HG03097 (cell line): ENCODE measurements at regions not wholly inside any gene's neighbourhood (a gene's known extent, or its start where the extent isn't known, plus 50 kb on each side); places are given as distances from the start of the nearest gene placed in this dataset.

Experiments
- ATAC-seq: cut with Tn5 transposase; IDR thresholded peaks from one replicate; pipeline ENCODE4 v1.9.1; 2021; ENCODE audit not compliant: unreplicated experiment, low FRiP score

DNA sequence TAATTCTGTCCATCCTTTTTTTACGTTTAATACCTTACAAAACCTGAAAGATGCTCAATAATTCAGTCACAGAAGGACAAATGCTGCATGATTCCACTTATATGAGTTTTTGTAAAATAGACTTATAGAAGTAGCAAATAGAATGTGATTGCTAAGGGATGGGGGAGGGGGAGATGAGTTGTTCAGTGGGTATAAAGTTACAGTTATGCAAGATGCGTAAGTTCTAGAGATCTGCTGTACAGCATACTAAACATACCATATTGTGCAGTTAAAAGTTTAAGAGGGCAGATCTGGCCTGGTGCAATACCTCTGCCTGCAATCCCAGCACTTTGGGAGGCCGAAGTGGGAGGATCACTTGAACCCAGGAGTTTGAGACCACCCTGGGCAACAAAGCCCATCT is 78.8 kb downstream of the TET3 start:
- no peak for ATAC-seq

DNA sequence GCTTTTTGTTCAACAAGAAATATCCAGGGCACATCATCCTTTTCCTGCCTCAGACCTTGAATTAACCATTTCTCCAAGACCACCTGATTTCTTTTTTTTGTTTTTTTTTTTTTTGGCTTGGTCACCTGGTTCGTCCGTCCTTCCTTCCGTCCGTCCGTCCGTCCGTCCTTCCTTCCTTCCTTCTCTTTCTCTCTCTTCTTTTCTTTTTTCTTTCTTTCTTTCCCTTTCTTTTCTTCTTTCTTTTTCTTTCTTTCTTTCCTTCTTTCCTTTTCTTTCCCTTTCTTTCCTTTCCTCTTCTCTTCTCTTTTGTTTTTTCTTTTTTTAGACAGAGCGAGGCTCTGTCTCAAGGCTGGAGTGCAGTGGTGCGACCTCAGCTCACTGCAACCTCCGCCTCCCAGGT is 80.7 kb downstream of the TET3 start:
- no peak for ATAC-seq

DNA sequence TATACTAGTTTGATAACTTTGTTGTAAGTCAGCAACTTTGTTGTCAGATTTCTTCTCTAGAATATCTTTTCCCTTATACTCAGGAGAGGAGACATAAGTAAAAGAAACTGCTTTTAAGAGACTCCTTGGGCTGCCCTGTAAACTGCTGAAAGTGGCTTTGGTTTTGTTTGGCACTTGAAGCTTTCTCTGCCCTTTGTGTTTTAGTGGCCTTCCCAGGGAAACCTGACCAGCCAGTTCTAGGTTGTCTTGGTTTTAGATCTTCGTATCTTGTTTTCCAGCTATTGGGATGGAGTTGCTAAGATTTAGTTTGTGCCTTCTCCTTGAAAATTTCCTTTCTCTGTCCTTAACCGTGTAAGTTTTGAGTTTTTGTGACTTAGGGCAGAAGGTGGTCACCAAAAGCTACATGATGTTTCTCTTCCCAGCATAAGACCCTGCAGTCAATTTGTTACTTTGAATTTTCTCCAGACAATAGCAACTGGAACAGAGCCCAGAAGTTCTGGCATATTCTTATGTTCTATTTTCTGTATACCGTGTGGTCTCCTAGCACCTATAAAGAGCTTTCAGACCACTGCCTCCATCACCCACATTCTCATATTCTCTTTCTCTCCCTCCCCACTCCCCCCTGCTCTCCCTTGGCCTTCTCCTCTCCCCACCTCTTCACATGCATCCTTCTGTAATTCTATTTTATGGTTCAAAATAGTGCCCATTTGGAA is 81.1 kb downstream of the BOLA3 start:
- no peak for ATAC-seq

DNA sequence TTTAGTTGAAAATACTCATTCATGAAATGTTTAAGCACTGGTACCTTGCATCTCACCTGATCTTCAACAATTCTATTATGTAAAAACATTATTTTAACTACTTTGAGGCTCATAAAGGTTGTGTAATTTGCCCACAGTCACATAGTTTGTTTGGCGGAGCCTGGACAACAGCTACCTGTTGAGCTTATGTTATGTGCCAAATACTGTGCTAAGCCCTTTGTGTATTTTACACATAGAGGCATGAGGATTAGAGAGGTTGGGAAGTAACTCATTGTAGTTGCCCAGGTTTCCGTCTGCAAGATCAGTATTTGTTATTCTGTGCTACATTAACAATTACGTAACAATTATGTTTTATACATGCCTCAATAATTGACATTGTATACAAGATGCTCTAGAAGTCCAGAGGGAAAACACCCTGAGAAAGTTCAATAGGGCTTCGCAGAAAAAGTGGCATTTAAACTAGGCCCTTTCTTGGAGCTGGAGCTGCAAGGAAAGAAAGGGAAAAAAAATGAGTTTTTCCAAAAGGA is 80.4 kb downstream of the BOLA3 start:
- ATAC-seq, result no peak

DNA sequence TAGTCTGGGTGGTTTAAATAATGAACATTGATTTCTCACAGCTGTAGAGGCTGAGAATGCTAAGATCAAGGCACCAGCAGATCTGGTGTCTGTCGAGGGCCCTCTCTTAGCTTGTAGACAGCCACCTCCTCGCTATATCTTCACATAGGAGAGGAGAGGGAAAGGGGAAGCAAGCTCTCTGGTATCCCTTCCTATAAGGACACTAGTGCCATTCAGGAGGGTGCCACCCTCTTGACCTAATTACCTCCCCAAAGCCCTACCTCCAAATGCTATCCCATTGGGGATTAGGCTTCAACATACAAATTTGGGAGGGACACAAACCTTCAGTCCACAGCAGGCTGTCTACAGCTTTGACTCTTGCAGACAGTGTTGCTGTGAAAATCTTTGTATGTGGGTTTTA is 76.7 kb downstream of the BOLA3 start:
- no peak for ATAC-seq

DNA sequence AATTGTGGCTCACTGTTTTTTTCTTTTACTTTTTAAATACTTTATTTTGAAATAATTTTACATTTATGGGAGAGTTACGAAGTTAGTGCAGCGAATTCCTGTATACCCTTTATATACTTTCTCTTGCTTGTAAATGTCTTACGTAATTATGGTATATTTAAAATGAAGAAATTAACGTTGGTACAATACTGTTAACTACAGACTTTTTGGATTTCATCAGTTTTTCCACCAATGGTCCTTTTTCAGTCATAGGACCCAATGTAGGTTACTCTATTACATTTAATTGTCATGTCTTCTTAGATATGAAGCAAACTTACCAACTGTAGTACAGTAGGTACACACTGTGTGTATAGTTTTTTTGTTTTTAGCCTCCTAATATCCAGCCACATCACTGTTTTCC is 76.3 kb downstream of the BOLA3 start:
- no peak for ATAC-seq

DNA sequence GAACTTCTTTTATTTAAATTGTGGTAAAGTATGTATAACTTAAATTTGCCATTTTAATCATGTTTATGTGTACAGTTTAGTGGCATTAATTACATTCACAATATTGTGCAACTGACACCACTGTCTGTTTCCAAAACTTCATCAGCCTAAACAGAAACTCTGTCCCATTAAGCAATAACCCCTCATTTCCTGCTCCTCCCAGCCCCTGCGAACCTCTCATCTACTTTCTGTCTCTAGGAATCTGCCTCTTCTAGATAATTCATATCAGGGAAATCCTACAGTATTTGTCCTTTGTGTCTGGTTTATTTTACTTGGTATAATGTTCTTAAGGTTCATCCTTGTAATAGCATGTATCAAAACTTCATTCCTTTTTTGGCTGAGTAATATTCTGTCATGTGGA is 75.1 kb downstream of the BOLA3 start:
- no peak for ATAC-seq

DNA sequence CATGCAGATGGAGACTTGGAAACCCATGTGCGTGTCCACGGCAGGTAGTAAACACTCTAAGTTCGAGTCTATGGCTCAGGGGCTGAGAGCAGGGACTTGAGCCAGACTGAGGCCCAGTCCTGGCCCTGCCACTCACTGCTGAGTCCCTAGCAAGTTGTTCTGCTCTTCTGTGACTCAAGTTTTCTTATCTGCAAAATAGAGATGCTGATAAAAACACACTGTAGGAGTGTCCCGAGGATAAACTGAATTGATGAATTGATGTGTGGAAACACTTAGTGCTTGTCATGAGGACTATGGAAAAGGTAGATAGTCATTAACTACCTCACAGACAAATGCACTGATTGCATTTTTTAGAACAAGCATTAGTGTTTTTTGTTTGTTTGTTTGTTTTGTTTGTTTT is 73.2 kb downstream of the BOLA3 start:
- ATAC-seq, result no peak

DNA sequence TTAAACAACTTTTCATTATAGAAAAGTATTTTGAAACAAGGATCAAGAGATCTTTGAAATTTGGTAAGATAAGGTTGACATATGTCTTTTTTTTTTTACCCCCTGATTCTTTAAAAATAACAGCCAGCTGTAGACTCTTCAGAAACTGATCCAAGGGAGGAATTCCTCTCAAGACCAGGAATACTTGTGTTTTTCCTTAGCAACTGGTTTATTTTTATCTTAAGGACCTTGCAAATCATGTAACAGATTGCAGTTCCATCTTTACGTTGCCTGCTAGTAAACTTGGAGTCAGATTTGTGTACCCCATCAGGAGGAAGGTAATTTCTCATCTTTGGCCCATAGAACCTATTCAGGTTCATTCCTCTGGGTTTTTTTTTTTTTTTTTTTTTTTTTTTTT is 71.6 kb downstream of the BOLA3 start:
- ATAC-seq, result no peak

DNA sequence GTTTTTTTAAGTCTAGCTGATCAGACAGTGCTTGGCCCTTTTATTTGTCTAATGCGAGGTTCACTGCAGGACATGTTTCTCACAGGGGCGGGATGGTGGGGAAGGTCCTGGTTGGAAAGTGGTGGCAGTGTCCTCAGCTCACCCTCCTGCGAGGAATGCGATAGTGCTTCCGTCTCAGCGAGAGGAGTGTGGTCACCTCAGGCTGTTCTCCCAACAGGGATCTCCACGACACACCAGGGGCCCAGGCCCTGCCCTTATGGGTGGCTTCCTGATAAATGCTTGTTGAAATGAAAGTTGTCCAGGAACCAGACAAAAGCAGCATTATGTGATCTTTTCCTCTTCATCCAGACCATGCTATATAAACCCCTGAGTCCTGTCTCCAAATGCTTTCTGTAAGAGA is 70.1 kb downstream of the BOLA3 start:
- no peak for ATAC-seq

DNA sequence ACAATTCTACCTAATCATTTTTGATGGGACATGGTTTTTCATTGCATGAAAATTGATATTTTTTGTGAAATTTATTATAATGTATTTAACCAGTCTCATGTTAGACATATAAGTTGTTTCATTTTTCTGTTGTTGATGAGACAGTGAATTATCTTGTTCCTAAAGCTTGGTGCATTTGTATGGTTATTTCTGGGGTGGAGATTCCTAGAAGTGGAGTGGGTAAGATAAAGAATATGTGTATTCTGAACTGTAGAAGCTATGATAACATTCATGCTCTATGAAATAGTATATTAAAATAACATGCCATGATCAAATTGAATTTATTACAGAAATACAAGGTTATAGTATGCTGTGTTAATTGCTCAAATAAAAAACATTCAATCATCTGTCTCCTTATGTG is 69.2 kb downstream of the BOLA3 start:
- no peak for ATAC-seq

DNA sequence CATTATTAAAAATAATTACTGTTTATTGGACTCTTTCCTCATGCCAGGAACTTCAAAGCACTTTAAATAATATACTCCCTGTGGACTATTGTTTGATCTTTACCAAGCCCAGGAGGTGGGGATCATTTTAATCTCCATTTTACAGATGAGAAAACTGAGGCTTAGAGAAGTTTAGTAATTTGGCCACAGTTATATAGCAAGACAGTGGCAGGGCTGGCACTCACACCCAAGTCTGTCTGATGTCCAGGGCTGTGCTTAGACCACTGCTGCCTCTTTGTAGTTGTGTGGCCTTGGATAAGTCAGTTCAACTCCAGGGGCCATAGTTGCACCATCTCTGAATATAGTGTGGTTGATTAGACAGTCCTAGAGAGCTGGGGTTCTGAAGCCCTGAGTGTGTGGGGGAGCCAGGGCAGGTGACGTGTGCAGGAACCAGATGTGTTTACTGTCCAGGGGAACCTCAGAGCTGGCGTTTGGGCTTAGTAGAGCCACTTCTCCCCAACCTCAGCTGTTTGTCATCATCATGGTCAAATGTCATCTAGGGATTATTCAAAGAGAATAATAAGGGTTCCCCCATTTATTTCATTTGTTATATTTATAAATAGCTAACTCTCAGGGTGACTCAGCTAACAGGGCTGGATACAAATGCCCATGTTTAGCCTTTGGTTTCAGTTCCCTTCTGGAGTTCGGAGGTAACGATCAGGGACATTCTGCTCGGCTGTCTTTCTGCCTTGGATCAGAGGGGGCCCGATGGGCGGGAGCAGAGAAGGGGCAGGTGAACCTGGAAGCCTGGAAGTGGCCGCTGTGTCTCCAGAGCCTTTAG is 68.0 kb downstream of the BOLA3 start:
- ATAC-seq, result no peak

DNA sequence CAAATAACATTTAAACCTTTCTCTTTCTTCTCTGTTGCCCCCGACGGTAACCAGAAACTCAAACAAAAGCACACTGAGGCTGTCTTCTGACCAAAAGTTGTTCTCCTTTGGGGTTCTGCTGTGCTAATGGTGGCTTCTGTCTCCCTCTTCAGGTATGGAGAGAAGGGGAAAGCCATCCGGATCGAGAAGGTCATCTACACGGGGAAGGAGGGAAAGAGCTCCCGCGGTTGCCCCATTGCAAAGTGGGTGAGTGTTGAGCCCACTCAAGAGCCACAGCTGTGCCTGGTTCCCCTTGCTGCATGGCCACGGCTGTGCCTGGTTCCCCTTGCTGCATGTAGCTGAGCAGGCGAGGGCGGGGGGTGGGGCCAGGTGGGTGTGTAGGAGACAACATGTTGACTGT is 67.4 kb downstream of the BOLA3 start:
- ATAC-seq, result no peak

DNA sequence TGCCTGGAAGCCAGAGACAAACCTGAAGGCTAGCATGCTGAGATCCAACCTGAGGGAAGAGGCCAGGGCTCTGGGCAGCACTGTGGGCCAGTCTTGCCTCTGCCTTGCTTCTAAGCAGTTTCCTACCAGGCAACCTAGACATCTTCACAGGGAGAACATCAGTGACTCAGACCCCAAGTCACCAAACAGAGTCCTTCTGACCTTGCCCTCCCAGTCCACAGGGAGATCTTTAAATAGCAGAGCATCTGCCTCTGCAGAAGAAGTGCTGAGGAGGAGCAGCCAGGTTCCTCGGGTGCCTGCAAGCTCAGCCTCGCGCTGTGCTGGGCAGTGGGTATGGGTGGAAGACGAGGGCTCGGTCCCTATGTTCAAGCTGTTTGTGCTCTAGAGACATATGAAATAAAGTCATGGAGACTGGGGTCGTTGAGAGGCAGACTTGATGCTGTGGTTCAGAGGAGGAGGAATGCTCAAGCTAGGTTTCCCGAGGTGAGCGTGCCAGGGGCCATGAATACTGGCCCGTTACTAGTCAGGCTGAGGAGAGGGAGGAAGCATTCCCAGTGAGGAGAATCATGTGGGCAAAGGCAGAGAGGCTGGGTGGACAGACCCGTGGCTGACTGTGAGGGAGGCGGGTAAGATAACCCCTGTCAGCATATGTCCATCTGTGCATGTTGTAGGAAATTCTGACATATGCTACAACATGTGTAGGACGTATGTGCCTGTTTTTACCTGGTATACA is 66.5 kb downstream of the BOLA3 start:
- ATAC-seq, result no peak

DNA sequence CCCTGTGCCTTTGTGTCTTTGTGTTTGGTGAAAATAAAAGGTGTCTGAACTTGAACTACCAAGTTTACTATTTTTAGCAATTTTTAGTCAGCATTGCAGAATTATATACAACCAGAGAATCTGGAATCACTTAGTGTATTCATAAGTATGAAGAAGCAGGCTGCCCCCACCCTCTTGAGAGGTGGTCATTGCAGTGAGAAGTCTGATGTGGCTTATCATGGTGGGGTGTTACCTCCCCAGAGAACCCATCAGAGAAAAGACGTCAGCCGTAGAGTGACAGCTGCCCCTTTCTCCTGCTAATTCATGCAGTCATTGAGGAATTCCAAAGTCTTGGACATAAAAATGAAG is 66.0 kb downstream of the BOLA3 start:
- no peak for ATAC-seq

DNA sequence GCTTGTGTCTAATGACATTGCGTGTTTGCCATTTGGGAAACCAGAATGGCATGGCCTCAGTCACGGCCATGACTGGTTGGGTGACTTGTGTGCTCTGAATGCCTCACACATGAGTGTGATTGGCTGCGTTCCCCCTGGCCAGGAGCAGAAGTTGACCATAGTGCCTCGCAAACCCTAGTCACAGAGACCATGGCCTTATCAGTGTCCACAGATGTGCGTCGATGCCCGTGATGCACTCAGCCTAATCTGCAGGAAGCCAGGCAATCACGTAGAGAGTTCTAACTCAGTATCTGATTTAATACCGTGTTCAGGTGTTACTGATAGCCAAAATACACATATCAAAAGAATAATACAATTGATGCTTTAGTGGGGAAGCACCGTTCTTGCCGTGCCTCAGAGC is 64.0 kb downstream of the BOLA3 start:
- no peak for ATAC-seq
